Ishikawa (cell line): ENCODE measurements at regions not wholly inside any gene's neighbourhood (a gene's known extent, or its start where the extent isn't known, plus 50 kb on each side); places are given as distances from the start of the nearest gene placed in this dataset.

Experiments
- CEBPB ChIP-seq: IDR thresholded peaks from 2 replicates; pipeline ENCODE4 v1.6.1; 2012
- CREB1 ChIP-seq: IDR thresholded peaks from 2 replicates; pipeline ENCODE4 v1.6.1; 2012; ENCODE audit warnings: low read depth
- EGR1 ChIP-seq: IDR thresholded peaks from 2 replicates; pipeline ENCODE4 v1.6.1; 2012
- EP300 ChIP-seq: IDR thresholded peaks from 2 replicates; pipeline ENCODE4 v1.6.1; 2012; ENCODE audit warnings: borderline replicate concordance
- FOXM1 ChIP-seq: IDR thresholded peaks from 2 replicates; pipeline ENCODE4 v1.6.1; 2012; ENCODE audit warnings: low read depth, borderline replicate concordance
- NFIC ChIP-seq: IDR thresholded peaks from 2 replicates; pipeline ENCODE4 v1.6.1; 2012
- RAD21 ChIP-seq: IDR thresholded peaks from 2 replicates; pipeline ENCODE4 v1.6.1; 2012; ENCODE audit warnings: low read depth
- REST ChIP-seq: IDR thresholded peaks from 2 replicates; pipeline ENCODE4 v1.6.1; 2012; ENCODE audit warnings: low read depth, mild to moderate bottlenecking
- TAF1 ChIP-seq: IDR thresholded peaks from 2 replicates; pipeline ENCODE4 v1.6.1; 2012; ENCODE audit warnings: low read depth, mild to moderate bottlenecking
- TCF12 ChIP-seq: IDR thresholded peaks from 2 replicates; pipeline ENCODE4 v1.6.1; 2012; ENCODE audit warnings: low read depth
- TEAD4 ChIP-seq: IDR thresholded peaks from 2 replicates; pipeline ENCODE4 v1.6.1; 2012
- USF1 ChIP-seq: IDR thresholded peaks from 2 replicates; pipeline ENCODE4 v1.6.1; 2012
- YY1 ChIP-seq: IDR thresholded peaks from 2 replicates; pipeline ENCODE4 v1.6.1; 2012; ENCODE audit warnings: low read depth
- ZBTB7A ChIP-seq: IDR thresholded peaks from 2 replicates; pipeline ENCODE4 v1.6.1; 2012; ENCODE audit warnings: low read depth
- TF ChIP-seq, protein P1 (sequence below): IDR thresholded peaks from 2 replicates; pipeline ENCODE4 v1.6.1; 2012

DNA sequence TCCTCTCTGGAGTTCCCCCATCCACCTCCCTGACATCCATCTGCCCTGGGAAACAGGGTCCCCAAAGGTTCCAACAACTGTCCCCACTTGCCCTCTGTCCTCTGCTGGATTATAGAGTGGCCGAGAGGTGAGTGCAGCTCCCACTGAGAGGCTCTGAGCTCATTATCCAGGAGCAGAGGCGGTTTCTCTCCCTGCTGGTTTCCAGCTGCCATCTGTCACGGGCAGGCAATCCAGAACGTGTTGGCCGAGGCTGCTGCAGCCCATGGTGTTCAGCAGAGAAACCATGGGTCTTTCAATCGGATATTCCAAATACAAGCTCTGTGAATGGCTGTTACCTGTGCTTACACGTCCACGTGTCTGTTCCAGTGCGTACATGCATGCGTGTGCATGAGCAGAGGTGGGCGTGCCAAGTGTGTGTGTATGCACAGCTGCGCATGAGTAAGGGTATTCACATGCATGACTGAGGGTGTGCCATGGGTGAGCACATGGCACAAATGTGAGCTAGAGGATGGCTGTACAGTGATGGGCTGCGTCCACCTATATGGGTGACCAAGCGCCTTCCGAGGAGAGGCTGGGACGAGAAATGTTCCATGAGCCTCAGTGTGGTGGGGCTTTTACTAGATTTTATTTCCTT is 183.7 kb upstream of the PMEPA1 start:
- no peak for TF ChIP-seq TEAD4
- TF ChIP-seq EGR1, result no peak
- TF ChIP-seq TCF12, result no peak
- TF ChIP-seq USF1, result no peak
- TF ChIP-seq FOXM1, result no peak
- TF ChIP-seq, protein P1, sequence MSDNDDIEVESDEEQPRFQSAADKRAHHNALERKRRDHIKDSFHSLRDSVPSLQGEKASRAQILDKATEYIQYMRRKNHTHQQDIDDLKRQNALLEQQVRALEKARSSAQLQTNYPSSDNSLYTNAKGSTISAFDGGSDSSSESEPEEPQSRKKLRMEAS, result no peak
- no peak for TF ChIP-seq YY1
- no peak for TF ChIP-seq CREB1
- TF ChIP-seq CEBPB, result no peak
- no peak for TF ChIP-seq RAD21
- no peak for TF ChIP-seq ZBTB7A
- no peak for TF ChIP-seq EP300

DNA sequence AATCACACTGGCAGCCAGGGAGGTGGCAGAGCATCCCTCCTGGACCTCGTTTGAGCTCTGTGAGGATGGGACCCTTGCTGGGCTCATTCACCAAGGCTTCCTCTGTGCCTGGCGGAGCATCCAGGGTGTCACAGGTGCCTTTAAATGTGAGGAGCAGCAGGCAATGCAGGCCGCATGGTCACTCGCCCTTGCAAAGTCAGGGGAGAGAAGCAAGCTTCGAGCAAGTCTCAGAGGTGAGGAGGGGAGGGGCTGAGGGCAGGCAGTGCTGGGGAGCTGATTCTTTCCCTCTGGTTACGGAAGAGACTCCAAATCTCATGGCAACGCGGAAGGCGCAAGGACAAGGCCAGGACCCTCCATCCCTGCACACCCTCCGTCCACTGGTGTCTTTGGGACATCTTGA is 182.7 kb upstream of the PMEPA1 start:
- TF ChIP-seq TEAD4 (no peak), FOXM1 (no peak), CEBPB (no peak)

GRCh38 chr20:57891014-57891413 is 181.2 kb upstream of the PMEPA1 start:
- TF ChIP-seq TCF12 (no peak), USF1 (no peak), RAD21 (no peak), TEAD4 (no peak)

GRCh38 chr20:57890202-57890800 is 180.5 kb upstream of the PMEPA1 start:
- TF ChIP-seq TCF12, result no peak
- TF ChIP-seq EGR1, result no peak
- TF ChIP-seq EP300, result no peak
- TF ChIP-seq TAF1, result no peak
- TF ChIP-seq USF1, result no peak
- TF ChIP-seq YY1, result no peak
- TF ChIP-seq NFIC, result no peak
- no peak for TF ChIP-seq ZBTB7A
- no peak for TF ChIP-seq CEBPB
- no peak for TF ChIP-seq FOXM1
- TF ChIP-seq, protein P1, result no peak
- no peak for TF ChIP-seq RAD21
- TF ChIP-seq REST, result no peak

- no peak for TF ChIP-seq RAD21
- TF ChIP-seq TCF12, result no peak
- TF ChIP-seq CEBPB, result no peak
- TF ChIP-seq ZBTB7A, result no peak
- no peak for TF ChIP-seq TAF1
- TF ChIP-seq REST, result no peak
- no peak for TF ChIP-seq CREB1
- no peak for TF ChIP-seq EGR1
- TF ChIP-seq, protein P1, result no peak
- no peak for TF ChIP-seq NFIC
- no peak for TF ChIP-seq TEAD4
- TF ChIP-seq EP300, result no peak
- no peak for TF ChIP-seq YY1
- TF ChIP-seq USF1, result no peak
- TF ChIP-seq FOXM1, result no peak
These were observed 178.8 kb upstream of the PMEPA1 start for GRCh38 chr20:57888591-57888990.
